ENCODE measurements at regions not wholly inside any gene's neighbourhood (a gene's known extent, or its start where the extent isn't known, plus 50 kb on each side); places are given as distances from the start of the nearest gene placed in this dataset.

DNA sequence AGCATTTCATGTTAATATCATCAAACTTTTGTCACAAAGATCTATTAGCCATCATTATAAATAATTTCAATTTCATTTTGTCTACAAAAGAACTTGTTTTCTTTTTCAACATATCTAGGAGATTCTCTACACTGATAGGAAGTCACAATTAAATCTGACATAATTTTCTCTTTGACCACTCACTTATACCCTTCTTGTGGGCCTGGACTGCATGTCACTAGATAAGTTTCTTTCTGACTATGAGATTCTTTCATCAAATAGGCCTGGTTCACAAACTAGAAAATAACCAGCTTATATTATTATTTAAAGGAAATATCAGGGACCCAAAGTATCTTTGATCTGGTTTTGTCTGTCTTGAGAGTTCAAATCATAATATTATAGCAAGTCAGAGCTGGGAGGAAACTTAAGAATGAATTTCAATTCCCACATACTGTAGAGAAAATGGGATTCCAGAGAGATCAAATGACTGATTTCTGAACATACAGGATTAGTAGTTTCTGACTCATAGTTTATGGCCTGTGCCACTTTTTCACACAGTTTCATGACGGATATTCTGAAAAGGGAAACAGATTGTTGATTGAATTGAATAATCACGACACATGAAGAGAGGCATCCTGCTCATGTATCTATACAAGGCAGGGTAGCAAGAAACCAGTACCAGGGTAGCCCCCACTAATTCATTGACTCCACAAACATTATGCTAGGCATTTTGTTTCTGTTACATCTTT lies 355.8 kb downstream of the GPATCH2 start:
- intact Hi-C loops (cut with DNase I), result no loop called here
- DNase-seq, result no peak
- Histone ChIP-seq H3K4me1 (replicated peaks in 1 of 2) (no peaks in the 10 kb centered on the region), H3K27ac (no peak overlapping the region), H3K36me3 (replicated peaks in 1 of 2) (no peaks in the 10 kb centered on the region), H3K4me3 (no peak overlapping the region), H3K9me3 (replicated peaks in 1 of 3) (no peaks in the 10 kb centered on the region), H3K27me3 (no peaks in the 10 kb centered on the region)
- TF ChIP-seq POLR2A (IDR thresholded peaks at IDR 0.05), result no peak
- TF ChIP-seq, protein P1, sequence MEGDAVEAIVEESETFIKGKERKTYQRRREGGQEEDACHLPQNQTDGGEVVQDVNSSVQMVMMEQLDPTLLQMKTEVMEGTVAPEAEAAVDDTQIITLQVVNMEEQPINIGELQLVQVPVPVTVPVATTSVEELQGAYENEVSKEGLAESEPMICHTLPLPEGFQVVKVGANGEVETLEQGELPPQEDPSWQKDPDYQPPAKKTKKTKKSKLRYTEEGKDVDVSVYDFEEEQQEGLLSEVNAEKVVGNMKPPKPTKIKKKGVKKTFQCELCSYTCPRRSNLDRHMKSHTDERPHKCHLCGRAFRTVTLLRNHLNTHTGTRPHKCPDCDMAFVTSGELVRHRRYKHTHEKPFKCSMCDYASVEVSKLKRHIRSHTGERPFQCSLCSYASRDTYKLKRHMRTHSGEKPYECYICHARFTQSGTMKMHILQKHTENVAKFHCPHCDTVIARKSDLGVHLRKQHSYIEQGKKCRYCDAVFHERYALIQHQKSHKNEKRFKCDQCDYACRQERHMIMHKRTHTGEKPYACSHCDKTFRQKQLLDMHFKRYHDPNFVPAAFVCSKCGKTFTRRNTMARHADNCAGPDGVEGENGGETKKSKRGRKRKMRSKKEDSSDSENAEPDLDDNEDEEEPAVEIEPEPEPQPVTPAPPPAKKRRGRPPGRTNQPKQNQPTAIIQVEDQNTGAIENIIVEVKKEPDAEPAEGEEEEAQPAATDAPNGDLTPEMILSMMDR (IDR thresholded peaks at IDR 0.05), result no peak
- WGBS, 4 donors, result 53 to 69% (median 66%) methylated on average over 2 of the region's 2 CpGs

DNA sequence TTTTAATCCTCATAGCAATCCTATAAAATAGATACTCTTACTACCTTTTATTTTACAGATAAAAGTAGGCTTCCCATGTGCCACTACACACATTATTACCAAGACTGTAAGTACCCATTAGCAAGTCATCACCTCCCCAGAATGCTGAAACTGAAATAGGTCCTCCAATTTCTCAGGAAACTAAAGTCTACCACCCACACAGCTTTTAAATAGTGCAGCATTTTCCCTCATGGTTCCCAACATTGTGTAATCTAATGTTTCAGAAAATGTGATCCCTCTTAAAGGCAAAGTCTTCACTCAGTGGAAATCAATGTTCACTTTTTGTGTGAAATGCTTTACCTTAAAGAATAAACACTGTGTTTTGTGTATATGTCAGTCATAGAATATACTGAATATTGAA lies 356.5 kb downstream of the GPATCH2 start:
- no peaks in the 10 kb centered on the region for H3K4me1 ChIP-seq (replicated peaks in 1 of 2)
- intact Hi-C loops (cut with DNase I), result no loop called here

DNA sequence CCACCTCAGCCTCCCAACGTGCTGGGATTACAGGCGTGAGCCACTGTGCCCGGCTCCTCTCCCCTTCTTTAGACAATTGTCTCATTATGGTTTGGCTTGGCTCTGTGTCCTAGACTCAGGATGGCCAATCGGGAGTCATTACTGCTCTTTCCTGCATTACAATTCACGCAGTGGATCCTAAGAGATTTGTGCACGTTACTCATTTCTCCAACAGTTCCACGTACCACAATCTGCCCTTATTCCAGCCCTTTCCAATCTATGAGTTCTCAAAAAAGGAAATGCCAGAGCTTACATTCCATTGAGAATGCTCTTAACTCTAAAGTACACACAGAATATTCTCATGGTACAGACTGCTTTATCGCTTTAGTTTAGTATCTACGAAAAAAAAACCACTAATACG lies 357.0 kb downstream of the GPATCH2 start:
- intact Hi-C loops (cut with DNase I), result no loop called here
- TF ChIP-seq, protein P1 (IDR thresholded peaks at IDR 0.05), result no peak
- 84 to 87% (median 85%) methylated on average over 10 of the region's 10 CpGs for WGBS, 4 donors

More for the DNA sequence above, 356.5 kb downstream of the GPATCH2 start:
- no peaks in the 10 kb centered on the region for H3K36me3 ChIP-seq (replicated peaks in 1 of 2)
- DNase-seq, result no peak
- TF ChIP-seq, protein P1 (IDR thresholded peaks at IDR 0.05), result no peak
- TF ChIP-seq POLR2A (IDR thresholded peaks at IDR 0.05), result no peak
- no peaks in the 10 kb centered on the region for H3K9me3 ChIP-seq (replicated peaks in 1 of 3)
- no peaks in the 10 kb centered on the region for H3K27me3 ChIP-seq
- H3K4me3 ChIP-seq, result no peak overlapping the region
- H3K27ac ChIP-seq, result no peak overlapping the region

DNA sequence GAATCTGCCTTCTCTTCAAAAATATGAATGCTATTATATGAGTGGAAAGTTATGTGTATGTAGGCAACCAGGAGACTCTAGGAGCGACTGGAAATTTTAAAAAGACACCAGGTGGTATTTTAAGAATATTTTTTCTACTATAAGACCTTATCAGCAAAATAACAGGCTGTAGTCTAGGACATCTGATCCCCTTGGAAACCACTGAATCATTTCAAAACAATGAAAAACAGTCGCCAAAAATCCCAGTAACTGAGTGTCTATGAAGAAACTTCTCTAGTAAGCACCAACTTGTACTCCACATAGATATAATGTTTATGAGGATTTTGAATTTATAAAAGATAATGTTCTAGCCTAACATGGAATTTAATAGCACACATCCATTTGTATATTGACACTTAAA lies 358.5 kb downstream of the GPATCH2 start:
- Histone ChIP-seq H3K27me3 (no peaks in the 10 kb centered on the region), H3K27ac (no peak overlapping the region), H3K9me3 (replicated peaks in 1 of 3) (no peaks in the 10 kb centered on the region), H3K36me3 (replicated peaks in 1 of 2) (no peaks in the 10 kb centered on the region), H3K4me3 (no peak overlapping the region), H3K4me1 (replicated peaks in 1 of 2) (no peaks in the 10 kb centered on the region)
- TF ChIP-seq, protein P1 (IDR thresholded peaks at IDR 0.05), result no peak
- no peak for TF ChIP-seq POLR2A (IDR thresholded peaks at IDR 0.05)
- no peak for DNase-seq
- intact Hi-C loops (cut with DNase I), result no loop called here
- WGBS, 4 donors, result 42 to 61% (median 51%) methylated on average over 2 of the region's 2 CpGs

More for the DNA sequence above, 357.0 kb downstream of the GPATCH2 start:
- no peaks in the 10 kb centered on the region for H3K4me1 ChIP-seq (replicated peaks in 1 of 2)
- H3K36me3 ChIP-seq (replicated peaks in 1 of 2), result no peaks in the 10 kb centered on the region
- no peaks in the 10 kb centered on the region for H3K9me3 ChIP-seq (replicated peaks in 1 of 3)
- DNase-seq, result no peak
- no peaks in the 10 kb centered on the region for H3K27me3 ChIP-seq
- H3K4me3 ChIP-seq, result no peak overlapping the region
- no peak overlapping the region for H3K27ac ChIP-seq

All from adrenal gland (tissue), 9 donors.